Parathyroid adenoma (tissue), 2 donors: ENCODE measurements at regions not wholly inside any gene's neighbourhood (a gene's known extent, or its start where the extent isn't known, plus 50 kb on each side); places are given as distances from the start of the nearest gene placed in this dataset.
"Not testable (repeated sequence)": the region's sequence is repeated elsewhere in the genome, so short reads cannot be mapped to it uniquely, and the experiment has no call there.

Source experiments
- H2AFZ ChIP-seq: fragments of 300-600 bp; sonication (generic); one replicate; pipeline ENCODE4 v1.7.0; 2017; ENCODE audit warnings: antibody characterized with exemption, mild to moderate bottlenecking
- H3K27ac ChIP-seq: fragments of 300-600 bp; sonication (generic); one replicate; pipeline ENCODE4 v1.7.0; 2017
- H3K27me3 ChIP-seq: fragments of 300-600 bp; sonication (generic); one replicate; pipeline ENCODE4 v1.7.0; 2017; ENCODE audit warnings: low read length; ENCODE audit not compliant: control insufficient read depth, insufficient read depth
- H3K36me3 ChIP-seq: fragments of 300-600 bp; sonication (generic); one replicate; pipeline ENCODE4 v1.7.0; 2017; ENCODE audit warnings: low read length; ENCODE audit not compliant: control insufficient read depth, insufficient read depth
- H3K4me1 ChIP-seq: fragments of 300-600 bp; sonication (generic); one replicate; pipeline ENCODE4 v1.7.0; 2017; ENCODE audit warnings: control low read depth
- H3K4me2 ChIP-seq: fragments of 300-600 bp; sonication (generic); one replicate; pipeline ENCODE4 v1.7.0; 2017; ENCODE audit warnings: low read length
- H3K4me3 ChIP-seq: fragments of 300-600 bp; sonication (generic); one replicate; pipeline ENCODE4 v1.7.0; 2017; ENCODE audit warnings: low read depth, low read length
- H3K79me2 ChIP-seq: fragments of 300-600 bp; sonication (generic); one replicate; pipeline ENCODE4 v1.7.0; 2017; ENCODE audit warnings: control low read depth
- H3K9ac ChIP-seq: fragments of 300-600 bp; sonication (generic); one replicate; pipeline ENCODE4 v1.7.0; 2017; ENCODE audit warnings: mild to moderate bottlenecking
- H3K9me3 ChIP-seq: fragments of 300-600 bp; sonication (generic); one replicate; pipeline ENCODE4 v1.7.0; 2017; ENCODE audit warnings: low read length; ENCODE audit not compliant: control insufficient read depth
- TF ChIP-seq, protein P1 (sequence below): fragments of 300-600 bp; sonication (generic); IDR thresholded peaks from one replicate; pipeline ENCODE4 v1.7.0; 2017; ENCODE audit warnings: antibody characterized with exemption, mild to moderate bottlenecking
- donor health status: primary hyperparathyroidism.

DNA sequence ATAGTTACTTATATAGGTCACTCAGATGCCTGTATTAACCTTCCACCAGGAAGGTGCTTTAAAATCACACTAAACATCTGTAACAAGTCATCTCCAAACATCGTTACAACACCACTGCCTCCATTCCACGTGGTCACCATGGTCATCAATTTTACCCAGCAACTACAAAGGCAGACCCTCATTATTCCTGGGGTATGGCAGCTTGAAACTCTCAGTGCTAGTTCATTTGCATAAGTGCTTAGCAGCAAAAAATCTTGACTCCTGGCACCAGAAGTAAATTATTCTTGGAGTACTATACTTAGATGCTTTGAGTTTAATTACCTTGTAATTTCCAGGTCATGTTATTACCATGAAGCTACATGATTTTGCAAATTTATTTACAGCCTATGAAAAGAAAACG is 250.6 kb downstream of the KBTBD8 start:
- H3K4me3 ChIP-seq, result no peak overlapping the region
- no peaks in the 10 kb centered on the region for H3K36me3 ChIP-seq
- H3K27ac ChIP-seq, result no peak overlapping the region
- H3K79me2 ChIP-seq, result no peaks in the 10 kb centered on the region
- H3K9ac ChIP-seq, result no peak overlapping the region
- H3K4me1 ChIP-seq, result peaks cover 2% of the 10 kb centered on the region
- H2AFZ ChIP-seq, result no peak overlapping the region
- no peaks in the 10 kb centered on the region for H3K27me3 ChIP-seq
- TF ChIP-seq, protein P1, sequence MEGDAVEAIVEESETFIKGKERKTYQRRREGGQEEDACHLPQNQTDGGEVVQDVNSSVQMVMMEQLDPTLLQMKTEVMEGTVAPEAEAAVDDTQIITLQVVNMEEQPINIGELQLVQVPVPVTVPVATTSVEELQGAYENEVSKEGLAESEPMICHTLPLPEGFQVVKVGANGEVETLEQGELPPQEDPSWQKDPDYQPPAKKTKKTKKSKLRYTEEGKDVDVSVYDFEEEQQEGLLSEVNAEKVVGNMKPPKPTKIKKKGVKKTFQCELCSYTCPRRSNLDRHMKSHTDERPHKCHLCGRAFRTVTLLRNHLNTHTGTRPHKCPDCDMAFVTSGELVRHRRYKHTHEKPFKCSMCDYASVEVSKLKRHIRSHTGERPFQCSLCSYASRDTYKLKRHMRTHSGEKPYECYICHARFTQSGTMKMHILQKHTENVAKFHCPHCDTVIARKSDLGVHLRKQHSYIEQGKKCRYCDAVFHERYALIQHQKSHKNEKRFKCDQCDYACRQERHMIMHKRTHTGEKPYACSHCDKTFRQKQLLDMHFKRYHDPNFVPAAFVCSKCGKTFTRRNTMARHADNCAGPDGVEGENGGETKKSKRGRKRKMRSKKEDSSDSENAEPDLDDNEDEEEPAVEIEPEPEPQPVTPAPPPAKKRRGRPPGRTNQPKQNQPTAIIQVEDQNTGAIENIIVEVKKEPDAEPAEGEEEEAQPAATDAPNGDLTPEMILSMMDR, result no peak
- no peaks in the 10 kb centered on the region for H3K9me3 ChIP-seq
- H3K4me2 ChIP-seq, result no peak overlapping the region

DNA sequence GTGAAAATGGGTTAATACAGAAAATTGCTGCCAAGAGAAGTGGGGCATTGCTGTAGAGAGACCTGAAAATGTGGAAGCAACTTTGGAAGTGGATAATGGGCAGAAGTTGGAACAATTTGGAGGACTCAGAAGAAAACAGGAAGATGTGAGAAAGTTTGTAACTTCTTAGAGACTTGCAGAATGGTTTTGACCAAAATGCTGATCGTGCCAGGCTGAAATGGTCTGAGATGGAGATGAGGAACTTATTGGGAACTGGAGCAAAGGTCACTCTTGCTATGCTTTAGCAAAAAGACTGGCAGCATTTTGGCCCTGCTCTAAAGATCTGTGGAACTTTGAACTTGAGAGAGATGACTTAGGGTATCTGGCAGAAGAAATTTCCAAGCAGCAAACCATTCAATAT is 254.8 kb downstream of the KBTBD8 start:
- H3K9ac ChIP-seq, H3K27ac ChIP-seq, H3K9me3 ChIP-seq, H3K4me1 ChIP-seq, H3K27me3 ChIP-seq, H3K36me3 ChIP-seq, H2AFZ ChIP-seq, H3K79me2 ChIP-seq, H3K4me3 ChIP-seq, H3K4me2 ChIP-seq: not testable (repeated sequence)

DNA sequence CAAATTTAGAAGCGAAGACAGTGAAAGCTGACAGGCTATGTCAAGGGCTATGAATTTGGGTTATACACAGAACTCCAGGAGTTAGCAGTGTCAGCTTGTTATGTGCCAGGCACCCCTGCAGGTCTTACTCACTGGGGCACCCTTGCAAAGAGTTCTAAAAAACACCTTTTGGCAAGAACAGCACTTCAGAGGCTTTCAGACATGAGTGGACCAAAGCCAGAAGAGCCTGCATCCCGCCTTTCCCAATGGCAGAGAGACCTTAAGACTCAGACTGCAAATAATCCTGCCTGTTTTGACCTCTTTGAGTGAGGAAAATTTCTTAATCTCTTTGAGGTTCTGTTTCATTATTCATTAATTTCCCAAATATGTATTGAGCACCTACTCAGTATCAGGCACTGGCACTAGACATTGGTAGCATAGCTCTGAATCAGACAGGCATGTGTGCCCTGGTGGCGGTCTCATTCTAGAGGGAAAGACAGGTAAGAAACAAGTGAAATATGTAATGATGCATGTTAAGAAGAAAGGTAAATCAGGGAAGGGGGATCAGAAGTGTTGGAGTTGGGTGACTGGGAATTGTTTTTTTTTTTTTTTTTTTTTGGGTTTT is 280.0 kb downstream of the KBTBD8 start:
- H3K27ac ChIP-seq, result no peak overlapping the region
- peak overlapping the region; percentile 59 for H2AFZ ChIP-seq
- H3K9me3 ChIP-seq, result no peaks in the 10 kb centered on the region
- no peaks in the 10 kb centered on the region for H3K36me3 ChIP-seq
- no peak overlapping the region for H3K4me3 ChIP-seq
- no peaks in the 10 kb centered on the region for H3K79me2 ChIP-seq
- peaks cover 8% of the 10 kb centered on the region for H3K4me1 ChIP-seq
- TF ChIP-seq, protein P1, result no peak
- no peak overlapping the region for H3K4me2 ChIP-seq
- H3K9ac ChIP-seq, result no peak overlapping the region
- H3K27me3 ChIP-seq, result no peaks in the 10 kb centered on the region

DNA sequence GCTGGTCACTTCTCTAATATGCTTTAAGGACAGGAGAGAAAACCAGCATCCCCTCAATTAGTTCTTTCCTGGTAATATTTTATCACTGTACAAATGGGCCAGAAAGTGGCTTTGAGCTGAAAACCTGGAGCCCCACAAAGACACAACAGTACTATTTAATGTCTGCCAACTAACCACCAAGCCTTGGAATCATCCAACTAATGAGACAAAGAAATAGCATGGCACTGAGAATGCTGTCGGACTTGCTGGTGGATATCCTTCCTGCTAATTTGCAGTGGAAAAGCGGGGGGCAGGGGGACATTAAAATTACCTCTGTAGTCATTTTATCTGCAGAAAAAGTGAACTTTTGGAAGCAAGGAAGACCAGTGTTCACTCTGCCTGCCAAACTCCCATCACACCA is 288.5 kb downstream of the KBTBD8 start:
- Histone ChIP-seq H2AFZ (no peak overlapping the region), H3K9me3 (no peaks in the 10 kb centered on the region), H3K4me2 (no peak overlapping the region), H3K4me1 (peaks cover 1% of the 10 kb centered on the region), H3K79me2 (no peaks in the 10 kb centered on the region), H3K36me3 (no peaks in the 10 kb centered on the region), H3K9ac (no peak overlapping the region), H3K27me3 (no peaks in the 10 kb centered on the region), H3K27ac (no peak overlapping the region), H3K4me3 (no peak overlapping the region)
- TF ChIP-seq, protein P1, result no peak

DNA sequence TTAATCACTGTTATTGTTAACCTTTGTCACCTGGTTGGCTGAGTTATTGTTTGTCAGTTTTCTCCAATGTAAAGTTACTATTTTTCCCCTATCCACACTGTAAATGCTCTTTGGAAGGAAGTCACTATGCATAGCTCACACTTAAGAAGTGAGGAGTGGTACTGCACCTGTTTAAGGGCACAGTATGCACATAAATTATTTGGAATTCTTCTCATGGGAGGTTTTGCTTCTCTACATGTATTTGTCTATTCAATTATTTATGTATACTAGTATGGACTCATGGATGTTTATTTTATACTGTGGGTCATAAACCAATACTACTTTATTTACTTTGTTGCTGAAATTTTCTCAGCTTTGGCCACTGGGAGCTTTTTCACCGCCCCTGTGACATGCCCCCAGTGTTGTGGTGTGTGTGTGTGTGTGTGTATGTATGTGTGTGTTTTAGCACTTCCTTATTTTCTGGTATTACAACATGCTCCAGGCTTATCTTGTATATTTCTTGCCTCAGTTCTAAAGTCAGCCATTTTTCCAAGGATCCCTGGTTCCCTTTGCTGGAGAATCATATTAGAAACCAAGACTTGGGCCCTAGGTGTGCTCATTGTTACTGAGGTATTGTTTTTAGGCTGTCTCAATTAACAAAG is 290.5 kb downstream of the KBTBD8 start:
- Histone ChIP-seq H3K79me2 (no peaks in the 10 kb centered on the region), H3K36me3 (no peaks in the 10 kb centered on the region), H3K4me2 (no peak overlapping the region), H3K9ac (no peak overlapping the region), H3K27me3 (no peaks in the 10 kb centered on the region), H3K4me3 (no peak overlapping the region), H3K9me3 (no peaks in the 10 kb centered on the region), H2AFZ (no peak overlapping the region), H3K4me1 (peaks cover 17% of the 10 kb centered on the region), H3K27ac (no peak overlapping the region)
- TF ChIP-seq, protein P1, result no peak
